Panc1 (cell line): ENCODE measurements at regions not wholly inside any gene's neighbourhood (a gene's known extent, or its start where the extent isn't known, plus 50 kb on each side); places are given as distances from the start of the nearest gene placed in this dataset.

Source experiments
- ATAC-seq: fragments of 200-7000 bp; cut with Tn5 transposase; 2 replicates; pipeline ENCODE4 v1.9.1; 2020; ENCODE audit warnings: mild to moderate bottlenecking, moderate library complexity
- BruUV-seq: library from RNA; stranded (reverse); fragments of 400-500 nt; replicated peaks from 2 replicates; lab custom pipeline; 2021; lab: Mats Ljungman, UMichigan
- CTCF ChIA-PET: fragments of 300-600 bp; sonication (Branson Sonifier 250); formaldehyde crosslinking; loops from one replicate; lab custom pipeline; 2022; ENCODE audit warnings: antibody characterized with exemption; lab: Charles Lee
- POLR2A ChIA-PET: fragments of 300-600 bp; sonication (Branson Sonifier 250); formaldehyde crosslinking; loops from one replicate; lab custom pipeline; 2022; ENCODE audit warnings: antibody characterized with exemption; lab: Charles Lee
- DNase-seq: peaks from one replicate; pipeline ENCODE4 v3.0.0-alpha.2; 2010; ENCODE audit warnings: low read depth, low spot score
- H3K27ac ChIP-seq: 2 replicates; pipeline ENCODE4 v1.5.1; 2011; ENCODE audit warnings: mild to moderate bottlenecking, low read length, inconsistent platforms
- H3K27me3 ChIP-seq: fragments of 200-500 bp; sonication (Bioruptor generic); 2 replicates; pipeline ENCODE4 v1.6.0; 2014; ENCODE audit warnings: low read length, inconsistent platforms; ENCODE audit not compliant: control insufficient read depth, insufficient read depth
- H3K36me3 ChIP-seq: fragments of 200-500 bp; sonication (Bioruptor generic); 2 replicates; pipeline ENCODE4 v1.5.1; 2014; ENCODE audit warnings: inconsistent platforms, mild to moderate bottlenecking, low read length, moderate library complexity; ENCODE audit not compliant: control insufficient read depth, insufficient read depth
- H3K4me1 ChIP-seq: 2 replicates; pipeline ENCODE4 v1.5.1; 2011; ENCODE audit warnings: inconsistent platforms, mild to moderate bottlenecking, low read length, moderate library complexity; ENCODE audit not compliant: control insufficient read depth, insufficient read depth
- H3K4me3 ChIP-seq, 2 experiments: 2 replicates each; pipeline ENCODE4 v1.5.1; 2011 to 2012; ENCODE audit warnings: low read depth in 2 of 2, low read length in 2 of 2, mild to moderate bottlenecking in 2 of 2, inconsistent platforms in 1 of 2, moderate library complexity in 1 of 2
- H3K9me3 ChIP-seq: fragments of 200-500 bp; sonication (Bioruptor generic); 2 replicates; pipeline ENCODE4 v1.5.1; 2014; ENCODE audit warnings: low read depth, mild to moderate bottlenecking, inconsistent platforms, low read length, moderate library complexity; ENCODE audit not compliant: control insufficient read depth, insufficient read depth
- CTCF ChIP-seq: fragments of 450-650 bp; IDR thresholded peaks from 2 replicates; pipeline ENCODE4 v1.5.1; 2017; ENCODE audit warnings: mild to moderate bottlenecking
- POLR2AphosphoS5 ChIP-seq: IDR thresholded peaks from 2 replicates; pipeline ENCODE4 v1.6.1; 2012; ENCODE audit warnings: mild to moderate bottlenecking, low read depth, low read length, moderate library complexity
- REST ChIP-seq, 2 experiments: IDR thresholded peaks; 2 replicates each; pipeline ENCODE4 v1.6.1; 2011 to 2012; ENCODE audit warnings: low read depth in 2 of 2, control low read depth in 1 of 2, low read length in 1 of 2, mild to moderate bottlenecking in 1 of 2, moderate library complexity in 1 of 2; ENCODE audit not compliant: insufficient read depth in 1 of 2
- SIN3A ChIP-seq: IDR thresholded peaks from 2 replicates; pipeline ENCODE4 v1.6.1; 2012; ENCODE audit warnings: low read depth, mild to moderate bottlenecking, low read length, moderate library complexity, borderline replicate concordance; ENCODE audit not compliant: insufficient read depth
- TCF7L2 ChIP-seq: IDR thresholded peaks from 2 replicates; pipeline ENCODE4 v1.6.1; 2011; ENCODE audit warnings: mild to moderate bottlenecking, low read depth, low read length, inconsistent platforms
- in situ Hi-C: cut with HindIII; loops from 2 replicates; pipeline ENCODE4 v1.10.0; 2016; ENCODE audit warnings: low sequenced_read_pairs, low pct_unique_long_range_greater_than_20kb
- intact Hi-C: fragments of 100-400 bp; cut with micrococcal nuclease; formaldehyde crosslinking; loops from one replicate; pipeline ENCODE4 v1.10.0; 2022; ENCODE audit not compliant: unreplicated experiment

- intact Hi-C loops = no loop called here
- Histone ChIP-seq H3K27ac (no peak overlapping the region), H3K4me1 (no peaks in the 10 kb centered on the region), H3K36me3 (no peaks in the 10 kb centered on the region), H3K9me3 (no peaks in the 10 kb centered on the region), H3K27me3 (peaks cover 20% of the 10 kb centered on the region; the same call in 1 of the 2 replicates), H3K4me3 (no peak overlapping the region)
- CTCF ChIA-PET = no interaction called here
- no TSS peak for BruUV-seq
- TF ChIP-seq CTCF (no peak), TCF7L2 (no peak), REST (IDR thresholded peaks at IDR 0.05; ENCODE audit: insufficient read depth in 1 of 2, low read depth in 2 of 2, low read length in 1 of 2) (no peak), POLR2AphosphoS5 (no peak), SIN3A (no peak)
- ATAC-seq = no peak
- DNase-seq = no peak
- in situ Hi-C loops = no loop called here
- POLR2A ChIA-PET = no interaction called here
Observed at GRCh38 chr5:72035831-72036230, 71.4 kb upstream of the MAP1B start.

GRCh38 chr5:72036951-72037350, 70.3 kb upstream of the MAP1B start:
- no peak; the same call in 1 of the 2 replicates for ATAC-seq
- POLR2A ChIA-PET = no interaction called here

More at GRCh38 chr5:72036951-72037350, 70.3 kb upstream of the MAP1B start:
- TF ChIP-seq CTCF (no peak), REST (IDR thresholded peaks at IDR 0.05; ENCODE audit: insufficient read depth in 1 of 2, low read depth in 2 of 2, low read length in 1 of 2) (no peak), TCF7L2 (no peak), POLR2AphosphoS5 (no peak), SIN3A (no peak)
- H3K9me3 ChIP-seq = no peaks in the 10 kb centered on the region
- no peak for DNase-seq
- peaks cover 22% of the 10 kb centered on the region; the same call in 1 of the 2 replicates for H3K27me3 ChIP-seq
- in situ Hi-C loops = no loop called here
- H3K27ac ChIP-seq = no peak overlapping the region
- H3K36me3 ChIP-seq = no peaks in the 10 kb centered on the region
- CTCF ChIA-PET = no interaction called here
- no peaks in the 10 kb centered on the region for H3K4me1 ChIP-seq
- no peak overlapping the region for H3K4me3 ChIP-seq
- intact Hi-C loops = no loop called here
- BruUV-seq = no TSS peak
